Activated naive CD4-positive, alpha-beta T cell treated with anti-CD3 and anti-CD28 coated beads, Interleukin-2, amount 10 ng/mL, durations not matched to agents 7 days and 5 days (primary cell): ENCODE measurements at regions not wholly inside any gene's neighbourhood (a gene's known extent, or its start where the extent isn't known, plus 50 kb on each side); places are given as distances from the start of the nearest gene placed in this dataset.

Experiments used
- CTCF ChIA-PET: fragments of 350-600 bp; sonication (Branson Sonifier 250); formaldehyde crosslinking; loops from one replicate; lab custom pipeline; 2021; ENCODE audit warnings: antibody characterized with exemption; lab: Charles Lee
- DNase-seq: peaks from one replicate; pipeline ENCODE4 v3.0.0-alpha.2; 2020
- H3K27ac Mint-ChIP-seq: one replicate; pipeline ENCODE4 v1.8.0; 2021; ENCODE audit warnings: mild to moderate bottlenecking, moderate library complexity, mixed read lengths
- H3K27me3 Mint-ChIP-seq: one replicate; pipeline ENCODE4 v1.8.0; 2021; ENCODE audit warnings: mild to moderate bottlenecking, mixed read lengths
- H3K36me3 Mint-ChIP-seq: one replicate; pipeline ENCODE4 v1.8.0; 2021; ENCODE audit warnings: mixed read lengths
- H3K4me1 Mint-ChIP-seq: one replicate; pipeline ENCODE4 v1.8.0; 2021; ENCODE audit warnings: mixed read lengths
- H3K4me3 Mint-ChIP-seq: one replicate; pipeline ENCODE4 v1.8.0; 2021; ENCODE audit warnings: mild to moderate bottlenecking, moderate library complexity, mixed read lengths
- H3K9me3 Mint-ChIP-seq: one replicate; pipeline ENCODE4 v1.8.0; 2021; ENCODE audit warnings: mixed read lengths

GRCh38 chr11:107197932-107198331 lies 179.7 kb upstream of the GUCY1A2 start:
- no peaks in the 10 kb centered on the region for H3K36me3 Mint-ChIP-seq
- no peak overlapping the region for H3K27ac Mint-ChIP-seq
- no peak for DNase-seq
- H3K4me1 Mint-ChIP-seq: no peaks in the 10 kb centered on the region
- H3K27me3 Mint-ChIP-seq: no peaks in the 10 kb centered on the region
- CTCF ChIA-PET: no interaction called here
- H3K9me3 Mint-ChIP-seq: peaks cover 5% of the 10 kb centered on the region
- H3K4me3 Mint-ChIP-seq: no peak overlapping the region

GRCh38 chr11:107196732-107197131 lies 178.5 kb upstream of the GUCY1A2 start:
- CTCF ChIA-PET: no interaction called here
- no peaks in the 10 kb centered on the region for H3K27me3 Mint-ChIP-seq
- peaks cover 5% of the 10 kb centered on the region for H3K9me3 Mint-ChIP-seq
- H3K27ac Mint-ChIP-seq: no peak overlapping the region
- no peak for DNase-seq
- no peak overlapping the region for H3K4me3 Mint-ChIP-seq
- no peaks in the 10 kb centered on the region for H3K36me3 Mint-ChIP-seq
- no peaks in the 10 kb centered on the region for H3K4me1 Mint-ChIP-seq

GRCh38 chr11:107184986-107185385 lies 166.7 kb upstream of the GUCY1A2 start:
- no peak for DNase-seq
- no peaks in the 10 kb centered on the region for H3K4me1 Mint-ChIP-seq

GRCh38 chr11:107183953-107184352 lies 165.7 kb upstream of the GUCY1A2 start:
- Mint-ChIP-seq H3K36me3 (no peaks in the 10 kb centered on the region), H3K27ac (no peak overlapping the region), H3K4me1 (no peaks in the 10 kb centered on the region), H3K4me3 (no peak overlapping the region), H3K27me3 (no peaks in the 10 kb centered on the region), H3K9me3 (peaks cover 2% of the 10 kb centered on the region)
- DNase-seq: no peak
- CTCF ChIA-PET: no interaction called here

More at GRCh38 chr11:107184986-107185385, 166.7 kb upstream of the GUCY1A2 start:
- Mint-ChIP-seq H3K27ac (no peak overlapping the region), H3K36me3 (no peaks in the 10 kb centered on the region), H3K4me3 (no peak overlapping the region), H3K27me3 (no peaks in the 10 kb centered on the region), H3K9me3 (no peaks in the 10 kb centered on the region)
- CTCF ChIA-PET: no interaction called here

- Mint-ChIP-seq H3K4me3 (no peak overlapping the region), H3K4me1 (no peaks in the 10 kb centered on the region)
- CTCF ChIA-PET: no interaction called here
These were observed 164.7 kb upstream of the GUCY1A2 start for GRCh38 chr11:107182978-107183377.

GRCh38 chr11:107180236-107180635 lies 162.0 kb upstream of the GUCY1A2 start:
- no peaks in the 10 kb centered on the region for H3K27me3 Mint-ChIP-seq

More at GRCh38 chr11:107182978-107183377, 164.7 kb upstream of the GUCY1A2 start:
- H3K36me3 Mint-ChIP-seq: no peaks in the 10 kb centered on the region
- no peaks in the 10 kb centered on the region for H3K27me3 Mint-ChIP-seq
- peaks cover 2% of the 10 kb centered on the region for H3K9me3 Mint-ChIP-seq
- no peak for DNase-seq
- H3K27ac Mint-ChIP-seq: no peak overlapping the region

GRCh38 chr11:107179829-107180228 lies 161.6 kb upstream of the GUCY1A2 start:
- CTCF ChIA-PET: no interaction called here

More at GRCh38 chr11:107180236-107180635, 162.0 kb upstream of the GUCY1A2 start:
- H3K27ac Mint-ChIP-seq: no peak overlapping the region
- no peak for DNase-seq
- H3K4me1 Mint-ChIP-seq: no peaks in the 10 kb centered on the region
- CTCF ChIA-PET: no interaction called here
- no peaks in the 10 kb centered on the region for H3K36me3 Mint-ChIP-seq
- no peak overlapping the region for H3K4me3 Mint-ChIP-seq
- H3K9me3 Mint-ChIP-seq: peaks cover 10% of the 10 kb centered on the region

GRCh38 chr11:107177106-107177477 lies 158.8 kb upstream of the GUCY1A2 start:
- Mint-ChIP-seq H3K9me3 (peaks cover 10% of the 10 kb centered on the region), H3K27ac (no peak overlapping the region), H3K4me1 (no peaks in the 10 kb centered on the region), H3K4me3 (no peak overlapping the region), H3K36me3 (no peaks in the 10 kb centered on the region), H3K27me3 (no peaks in the 10 kb centered on the region)
- DNase-seq: no peak
- CTCF ChIA-PET: no interaction called here

More at GRCh38 chr11:107179829-107180228, 161.6 kb upstream of the GUCY1A2 start:
- no peak for DNase-seq
- no peaks in the 10 kb centered on the region for H3K27me3 Mint-ChIP-seq
- no peaks in the 10 kb centered on the region for H3K4me1 Mint-ChIP-seq
- no peak overlapping the region for H3K27ac Mint-ChIP-seq
- H3K36me3 Mint-ChIP-seq: no peaks in the 10 kb centered on the region
- H3K4me3 Mint-ChIP-seq: no peak overlapping the region
- H3K9me3 Mint-ChIP-seq: peaks cover 10% of the 10 kb centered on the region

GRCh38 chr11:107176148-107177105 lies 158.2 kb upstream of the GUCY1A2 start:
- Mint-ChIP-seq H3K4me1 (no peaks in the 10 kb centered on the region), H3K27ac (no peak overlapping the region), H3K27me3 (no peaks in the 10 kb centered on the region), H3K36me3 (no peaks in the 10 kb centered on the region), H3K9me3 (peaks cover 10% of the 10 kb centered on the region), H3K4me3 (no peak overlapping the region)
- DNase-seq: no peak
- CTCF ChIA-PET: no interaction called here

GRCh38 chr11:107174856-107175255 lies 156.6 kb upstream of the GUCY1A2 start:
- no peaks in the 10 kb centered on the region for H3K4me1 Mint-ChIP-seq
- no peak overlapping the region for H3K4me3 Mint-ChIP-seq
- H3K27me3 Mint-ChIP-seq: no peaks in the 10 kb centered on the region
- no peak overlapping the region for H3K27ac Mint-ChIP-seq
- DNase-seq: no peak
- no peaks in the 10 kb centered on the region for H3K36me3 Mint-ChIP-seq
- CTCF ChIA-PET: no interaction called here
- peaks cover 10% of the 10 kb centered on the region for H3K9me3 Mint-ChIP-seq

- no peaks in the 10 kb centered on the region for H3K4me1 Mint-ChIP-seq
- H3K9me3 Mint-ChIP-seq: peaks cover 15% of the 10 kb centered on the region
- CTCF ChIA-PET: interaction anchor here (0.6 kb wide), 1 partner anchor 665 kb away, joined by 3 read pairs; no protein-coding TSS in a partner anchor
- no peak overlapping the region for H3K4me3 Mint-ChIP-seq
- no peak for DNase-seq
- no peaks in the 10 kb centered on the region for H3K27me3 Mint-ChIP-seq
- H3K36me3 Mint-ChIP-seq: no peaks in the 10 kb centered on the region
- H3K27ac Mint-ChIP-seq: no peak overlapping the region
These were observed 154.7 kb upstream of the GUCY1A2 start for GRCh38 chr11:107172996-107173395.

- H3K27ac Mint-ChIP-seq: no peak overlapping the region
- no peaks in the 10 kb centered on the region for H3K9me3 Mint-ChIP-seq
- no peaks in the 10 kb centered on the region for H3K27me3 Mint-ChIP-seq
- DNase-seq: no peak
- H3K4me3 Mint-ChIP-seq: no peak overlapping the region
- CTCF ChIA-PET: no interaction called here
- H3K4me1 Mint-ChIP-seq: no peaks in the 10 kb centered on the region
- no peaks in the 10 kb centered on the region for H3K36me3 Mint-ChIP-seq
These were observed 139.5 kb upstream of the GUCY1A2 start for GRCh38 chr11:107157809-107158187.

- H3K27ac Mint-ChIP-seq: no peak overlapping the region
- no peaks in the 10 kb centered on the region for H3K4me1 Mint-ChIP-seq
- no peaks in the 10 kb centered on the region for H3K36me3 Mint-ChIP-seq
- no peaks in the 10 kb centered on the region for H3K27me3 Mint-ChIP-seq
- no peak for DNase-seq
- no peak overlapping the region for H3K4me3 Mint-ChIP-seq
- H3K9me3 Mint-ChIP-seq: no peaks in the 10 kb centered on the region
- CTCF ChIA-PET: no interaction called here
These were observed 139.0 kb upstream of the GUCY1A2 start for GRCh38 chr11:107157146-107157808.

GRCh38 chr11:107151579-107151978 lies 133.3 kb upstream of the GUCY1A2 start:
- Mint-ChIP-seq H3K27ac (no peak overlapping the region), H3K36me3 (no peaks in the 10 kb centered on the region), H3K4me1 (no peaks in the 10 kb centered on the region), H3K9me3 (no peaks in the 10 kb centered on the region), H3K27me3 (no peaks in the 10 kb centered on the region), H3K4me3 (no peak overlapping the region)
- no peak for DNase-seq
- CTCF ChIA-PET: interaction anchor here (0.6 kb wide), 1 partner anchor 1149 kb away, joined by 3 read pairs; no protein-coding TSS in a partner anchor
